H9 (cell line): ENCODE measurements at regions not wholly inside any gene's neighbourhood (a gene's known extent, or its start where the extent isn't known, plus 50 kb on each side); places are given as distances from the start of the nearest gene placed in this dataset.

Experiments
- DNase-seq: peaks from one replicate; pipeline ENCODE4 v3.0.0-alpha.2; 2017
- H2AFZ ChIP-seq: one replicate; pipeline ENCODE4 v1.6.1; 2013; ENCODE audit warnings: mild to moderate bottlenecking, low read length, control low read depth, moderate library complexity
- H2AK5ac ChIP-seq: 2 replicates; pipeline ENCODE4 v1.6.1; 2013; ENCODE audit warnings: low read length, control low read depth, mixed read lengths; ENCODE audit not compliant: insufficient read length
- H2BK120ac ChIP-seq: one replicate; pipeline ENCODE4 v1.6.1; 2013; ENCODE audit warnings: low read depth, mild to moderate bottlenecking, low read length, control low read depth, inconsistent platforms; ENCODE audit not compliant: poor library complexity, severe bottlenecking
- H2BK12ac ChIP-seq: 2 replicates; pipeline ENCODE4 v1.6.1; 2013; ENCODE audit warnings: low read length, control low read depth, mixed read lengths, low read depth; ENCODE audit not compliant: insufficient read length
- H2BK15ac ChIP-seq: 2 replicates; pipeline ENCODE4 v1.6.1; 2013; ENCODE audit warnings: low read depth, low read length, control low read depth
- H2BK20ac ChIP-seq: one replicate; pipeline ENCODE4 v1.6.1; 2013; ENCODE audit warnings: low read depth, mild to moderate bottlenecking, low read length, control low read depth, inconsistent platforms; ENCODE audit not compliant: poor library complexity, severe bottlenecking
- H2BK5ac ChIP-seq: 2 replicates; pipeline ENCODE4 v1.6.1; 2013; ENCODE audit warnings: low read length, control low read depth, mixed read lengths; ENCODE audit not compliant: insufficient read length
- H3K14ac ChIP-seq: 2 replicates; pipeline ENCODE4 v1.6.1; 2013; ENCODE audit warnings: low read length, control low read depth; ENCODE audit not compliant: insufficient read depth
- H3K18ac ChIP-seq: 2 replicates; pipeline ENCODE4 v1.6.1; 2013; ENCODE audit warnings: low read depth, mild to moderate bottlenecking, mixed read lengths, low read length, control low read depth; ENCODE audit not compliant: insufficient read length
- H3K23ac ChIP-seq: 2 replicates; pipeline ENCODE4 v1.6.1; 2013; ENCODE audit warnings: low read length, control low read depth, mixed read lengths, low read depth; ENCODE audit not compliant: insufficient read length
- H3K23me2 ChIP-seq: 2 replicates; pipeline ENCODE4 v1.6.1; 2013; ENCODE audit warnings: low read depth, mild to moderate bottlenecking, mixed read lengths, low read length, control low read depth; ENCODE audit not compliant: insufficient read length, poor library complexity, severe bottlenecking
- H3K27ac ChIP-seq: 2 replicates; pipeline ENCODE4 v1.5.1; 2013; ENCODE audit warnings: low read length, control low read depth, mixed read lengths, low read depth; ENCODE audit not compliant: insufficient read length
- H3K27me3 ChIP-seq: 2 replicates; pipeline ENCODE4 v1.6.1; 2013; ENCODE audit warnings: low read length, control low read depth, inconsistent platforms; ENCODE audit not compliant: insufficient read depth
- H3K4ac ChIP-seq: 2 replicates; pipeline ENCODE4 v1.6.1; 2013; ENCODE audit warnings: low read depth, mild to moderate bottlenecking, control low read depth, inconsistent platforms, low read length, moderate library complexity
- H3K4me1 ChIP-seq: 2 replicates; pipeline ENCODE4 v1.6.1; 2013; ENCODE audit warnings: low read length, control low read depth, inconsistent platforms; ENCODE audit not compliant: insufficient read depth
- H3K4me2 ChIP-seq: 2 replicates; pipeline ENCODE4 v1.6.1; 2013; ENCODE audit warnings: low read length, control low read depth, mixed read lengths; ENCODE audit not compliant: insufficient read length, insufficient read depth
- H3K56ac ChIP-seq: 2 replicates; pipeline ENCODE4 v1.6.1; 2013; ENCODE audit warnings: low read depth, mild to moderate bottlenecking, mixed read lengths, low read length, control low read depth; ENCODE audit not compliant: insufficient read length
- H3K79me1 ChIP-seq: 2 replicates; pipeline ENCODE4 v1.6.1; 2013; ENCODE audit warnings: low read depth, mild to moderate bottlenecking, moderate library complexity, low read length, control low read depth, inconsistent platforms; ENCODE audit not compliant: insufficient read depth, poor library complexity, severe bottlenecking
- H3K79me2 ChIP-seq: 2 replicates; pipeline ENCODE4 v1.6.1; 2013; ENCODE audit warnings: low read length, control low read depth, inconsistent platforms; ENCODE audit not compliant: insufficient read depth
- H3K9ac ChIP-seq: 2 replicates; pipeline ENCODE4 v1.6.1; 2013; ENCODE audit warnings: low read length, control low read depth, mixed read lengths; ENCODE audit not compliant: insufficient read length; ENCODE audit errors: extremely low read depth
- H3K9me3 ChIP-seq: one replicate; pipeline ENCODE4 v1.6.1; 2013; ENCODE audit warnings: low read depth, low read length, inconsistent platforms; ENCODE audit not compliant: control insufficient read depth
- H3T11ph ChIP-seq: one replicate; pipeline ENCODE4 v1.6.1; 2013; ENCODE audit warnings: mild to moderate bottlenecking, low read length, control low read depth, inconsistent platforms
- H4K20me1 ChIP-seq: one replicate; pipeline ENCODE4 v1.6.1; 2013; ENCODE audit not compliant: control insufficient read depth, insufficient read length, insufficient read depth
- H4K5ac ChIP-seq: 2 replicates; pipeline ENCODE4 v1.6.1; 2013; ENCODE audit warnings: low read depth, mild to moderate bottlenecking, mixed read lengths, low read length, control low read depth; ENCODE audit not compliant: insufficient read length
- H4K8ac ChIP-seq: replicated peaks from 2 replicates; pipeline ENCODE4 v1.6.1; 2013; ENCODE audit warnings: low read length, control low read depth, mixed read lengths, low read depth; ENCODE audit not compliant: insufficient read length
- H4K91ac ChIP-seq: 2 replicates; pipeline ENCODE4 v1.6.1; 2013; ENCODE audit warnings: low read depth, mild to moderate bottlenecking, moderate library complexity, mixed read lengths, low read length, control low read depth; ENCODE audit not compliant: insufficient read length
- H3K27ac Mint-ChIP-seq, 3 experiments: 2 replicates in 2 of 3; 3 replicates in 1 of 3; pipeline ENCODE4 v1.8.0; 2020 to 2021; ENCODE audit warnings: mixed read lengths in 3 of 3, mild to moderate bottlenecking in 1 of 3, moderate library complexity in 1 of 3
- H3K27me3 Mint-ChIP-seq: 2 replicates; pipeline ENCODE4 v1.8.0; 2021; ENCODE audit warnings: low read depth, mild to moderate bottlenecking, moderate library complexity, mixed read lengths
- H3K36me3 Mint-ChIP-seq, 3 experiments: 2 replicates in 2 of 3; 3 replicates in 1 of 3; pipeline ENCODE4 v1.8.0; 2020 to 2021; ENCODE audit warnings: low read depth in 3 of 3, mixed read lengths in 3 of 3; ENCODE audit not compliant: insufficient read depth in 1 of 3
- H3K4me1 Mint-ChIP-seq, 2 experiments: 2 replicates each; pipeline ENCODE4 v1.8.0; 2020; ENCODE audit warnings: mixed read lengths in 2 of 2
- H3K4me3 Mint-ChIP-seq, 2 experiments: 2 replicates in 1 of 2; 3 replicates in 1 of 2; pipeline ENCODE4 v1.8.0; 2020 to 2021; ENCODE audit warnings: mild to moderate bottlenecking in 2 of 2, mixed read lengths in 2 of 2, moderate library complexity in 1 of 2
- H3K9me3 Mint-ChIP-seq, 2 experiments: 2 replicates in 1 of 2; 3 replicates in 1 of 2; pipeline ENCODE4 v1.8.0; 2020; ENCODE audit warnings: mild to moderate bottlenecking in 2 of 2, mixed read lengths in 2 of 2, moderate library complexity in 1 of 2
- WGBS: extraction: QIAGEN DNeasy Blood & Tissue Kit; methylation state at CpG from one replicate; pipeline ENCODE4 v1.1.7; 2013; ENCODE audit warnings: missing lambda C conversion rate, low lambda C conversion rate, mixed read lengths; ENCODE audit not compliant: insufficient read length; ENCODE audit errors: extremely low coverage; 5-methylcytosine and 5-hydroxymethylcytosine counted together
- TF ChIP-seq, protein P1 (sequence below): fragments of 200-600 bp; sonication (generic); conservative IDR thresholded peaks from 3 replicates; pipeline ENCODE4 v1.8.0; 2021; ENCODE audit warnings: antibody characterized with exemption, mild to moderate bottlenecking

DNA sequence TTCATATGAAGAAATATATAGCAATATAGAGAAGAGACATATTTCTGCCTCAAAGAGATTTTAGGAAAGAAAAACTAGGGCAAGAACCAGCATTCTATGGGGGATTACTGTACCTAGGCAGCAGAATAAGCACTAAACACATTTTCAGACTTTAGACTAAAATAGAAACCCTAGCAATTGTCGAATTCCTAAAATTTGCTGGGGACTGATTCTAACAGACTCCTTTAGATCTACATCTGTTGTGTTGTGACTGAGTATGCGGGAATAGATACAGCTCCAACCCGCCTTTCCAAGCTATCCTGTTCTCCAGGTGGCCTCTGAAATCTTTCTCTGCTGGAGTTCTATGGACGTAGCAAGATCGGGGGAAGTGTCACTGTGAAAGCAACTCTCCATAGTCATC is 482.2 kb downstream of the NTRK2 start:
- H3K79me2 ChIP-seq, result no peaks in the 10 kb centered on the region
- H2AK5ac ChIP-seq, result no peak overlapping the region
- H3K23ac ChIP-seq, result no peak overlapping the region
- H3T11ph ChIP-seq, result no peak overlapping the region
- H3K9me3 ChIP-seq, result no peaks in the 10 kb centered on the region
- WGBS, result no CpG with 5 or more reads among the region's 5 CpGs
- H2BK12ac ChIP-seq, result no peak overlapping the region
- H2BK120ac ChIP-seq, result no peak overlapping the region
- Mint-ChIP-seq H3K27me3 (no peaks in the 10 kb centered on the region), H3K36me3 (no peaks in the 10 kb centered on the region), H3K9me3 (no peaks in the 10 kb centered on the region), H3K4me3 (no peak overlapping the region), H3K27ac (no peak overlapping the region), H3K4me1 (peaks cover 10 to 12% of the 10 kb centered on the region in 2 experiments)
- no peak overlapping the region for H2AFZ ChIP-seq
- H2BK5ac ChIP-seq, result no peak overlapping the region
- no peak overlapping the region for H3K4me2 ChIP-seq
- no peak for DNase-seq
- H2BK15ac ChIP-seq, result no peak overlapping the region
- peaks cover 3% of the 10 kb centered on the region for H3K4me1 ChIP-seq
- H3K4ac ChIP-seq, result no peak overlapping the region
- H4K20me1 ChIP-seq, result no peaks in the 10 kb centered on the region
- no peaks in the 10 kb centered on the region for H3K79me1 ChIP-seq
- H3K23me2 ChIP-seq, result no peaks in the 10 kb centered on the region
- H4K5ac ChIP-seq, result no peak overlapping the region
- H4K91ac ChIP-seq, result no peak overlapping the region
- no peaks in the 10 kb centered on the region for H3K27me3 ChIP-seq
- H4K8ac ChIP-seq, result no peak overlapping the region
- H2BK20ac ChIP-seq, result no peak overlapping the region
- no peak overlapping the region for H3K56ac ChIP-seq
- TF ChIP-seq, protein P1, sequence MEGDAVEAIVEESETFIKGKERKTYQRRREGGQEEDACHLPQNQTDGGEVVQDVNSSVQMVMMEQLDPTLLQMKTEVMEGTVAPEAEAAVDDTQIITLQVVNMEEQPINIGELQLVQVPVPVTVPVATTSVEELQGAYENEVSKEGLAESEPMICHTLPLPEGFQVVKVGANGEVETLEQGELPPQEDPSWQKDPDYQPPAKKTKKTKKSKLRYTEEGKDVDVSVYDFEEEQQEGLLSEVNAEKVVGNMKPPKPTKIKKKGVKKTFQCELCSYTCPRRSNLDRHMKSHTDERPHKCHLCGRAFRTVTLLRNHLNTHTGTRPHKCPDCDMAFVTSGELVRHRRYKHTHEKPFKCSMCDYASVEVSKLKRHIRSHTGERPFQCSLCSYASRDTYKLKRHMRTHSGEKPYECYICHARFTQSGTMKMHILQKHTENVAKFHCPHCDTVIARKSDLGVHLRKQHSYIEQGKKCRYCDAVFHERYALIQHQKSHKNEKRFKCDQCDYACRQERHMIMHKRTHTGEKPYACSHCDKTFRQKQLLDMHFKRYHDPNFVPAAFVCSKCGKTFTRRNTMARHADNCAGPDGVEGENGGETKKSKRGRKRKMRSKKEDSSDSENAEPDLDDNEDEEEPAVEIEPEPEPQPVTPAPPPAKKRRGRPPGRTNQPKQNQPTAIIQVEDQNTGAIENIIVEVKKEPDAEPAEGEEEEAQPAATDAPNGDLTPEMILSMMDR, result no peak
- no peak overlapping the region for H3K14ac ChIP-seq
- no peak overlapping the region for H3K27ac ChIP-seq
- H3K18ac ChIP-seq, result no peak overlapping the region
- H3K9ac ChIP-seq, result no peak overlapping the region
